HG02763 (cell line): ENCODE measurements at regions not wholly inside any gene's neighbourhood (a gene's known extent, or its start where the extent isn't known, plus 50 kb on each side); places are given as distances from the start of the nearest gene placed in this dataset.

ENCODE experiments used
- ATAC-seq: cut with Tn5 transposase; IDR thresholded peaks from one replicate; pipeline ENCODE4 v1.9.1; 2021; ENCODE audit warnings: mild to moderate bottlenecking, moderate library complexity; ENCODE audit not compliant: unreplicated experiment

DNA sequence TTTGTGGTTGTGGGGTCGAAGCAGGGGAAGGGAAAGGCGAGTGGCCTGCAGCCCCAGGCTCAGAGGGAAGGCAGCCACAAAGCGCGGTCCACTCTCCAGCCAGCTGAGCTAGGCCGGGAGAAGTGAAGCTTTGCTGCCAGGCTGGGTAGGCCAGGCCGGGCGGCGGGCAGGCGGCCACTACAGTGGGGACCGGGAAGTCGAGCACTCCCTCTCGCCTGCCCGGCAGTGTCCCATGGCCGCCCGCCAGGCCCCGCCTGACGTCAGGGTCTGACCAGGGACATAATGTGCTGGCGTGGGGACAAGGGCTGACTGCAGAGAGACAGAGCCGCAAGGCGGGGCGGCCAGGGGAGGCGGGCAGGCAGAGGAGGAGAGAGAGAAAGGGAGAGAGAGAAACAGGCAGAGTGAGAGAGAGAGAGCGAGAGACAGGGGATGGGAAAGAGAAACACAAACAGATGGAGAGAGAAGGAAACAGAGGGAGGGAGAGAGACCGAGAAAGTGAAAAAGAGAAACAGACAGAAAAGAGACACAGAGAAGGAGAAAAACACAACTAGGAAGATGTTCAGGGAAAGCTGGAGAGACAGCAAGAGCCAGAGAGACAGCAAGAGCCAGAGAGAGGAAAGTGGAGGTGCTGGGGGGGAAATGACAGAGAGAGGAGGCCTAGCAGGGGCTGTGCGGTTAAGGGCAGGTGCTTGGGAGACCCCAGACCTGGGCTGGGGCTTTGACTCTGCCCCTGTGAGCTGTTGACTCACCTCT lies 94.5 kb upstream of the PTPN1 start:
- no peak for ATAC-seq

DNA sequence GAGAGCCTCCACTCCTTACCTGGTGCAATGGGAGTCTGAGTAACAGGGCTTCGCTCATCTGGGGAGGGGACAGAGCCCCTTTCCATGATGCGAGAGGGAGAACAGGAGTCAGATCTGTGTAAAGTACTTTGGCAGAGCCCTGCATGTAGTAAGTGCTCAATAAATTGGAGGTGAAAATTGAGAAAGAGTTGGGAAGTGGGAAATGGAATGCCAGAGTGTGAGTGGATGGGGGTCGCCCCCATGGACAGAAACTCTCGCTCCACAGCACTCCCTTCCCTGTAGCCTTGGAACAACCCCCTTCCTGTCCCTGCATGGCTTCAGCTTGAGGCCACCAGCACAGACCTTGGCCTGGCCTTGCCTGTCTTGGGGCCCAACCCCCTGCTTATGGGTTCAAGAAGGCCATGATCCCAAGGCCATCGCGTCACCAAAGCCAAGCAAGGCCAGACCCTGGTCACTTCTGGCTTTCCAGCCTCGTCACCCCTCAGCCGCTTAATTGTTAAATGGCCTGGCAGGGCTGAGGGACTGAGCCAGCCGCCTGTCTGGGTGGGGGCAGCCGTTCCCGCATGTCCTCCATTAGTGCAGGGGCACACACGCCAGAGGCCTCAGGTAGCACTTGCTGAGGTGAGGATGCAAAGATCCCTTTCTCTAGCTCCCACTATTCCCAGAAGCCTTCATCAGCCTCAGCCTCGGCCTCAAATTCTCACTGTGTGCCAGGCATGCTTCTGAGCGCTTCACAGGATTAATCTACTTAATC lies 93.7 kb upstream of the PTPN1 start:
- no peak for ATAC-seq

DNA sequence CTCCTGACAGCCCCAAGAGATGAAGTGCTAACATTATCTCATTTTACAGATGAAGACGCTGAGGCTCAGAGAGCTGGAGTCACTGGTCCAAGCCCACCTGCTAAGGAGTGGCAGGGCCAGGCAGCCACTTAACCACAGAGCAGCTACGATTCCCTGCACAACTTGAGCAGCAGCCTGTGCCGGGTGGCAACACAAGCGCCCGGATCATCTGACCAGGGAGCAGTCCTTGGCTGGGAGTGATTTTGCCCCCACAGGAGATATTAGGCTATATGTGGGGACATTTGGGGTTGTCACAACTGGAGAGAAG lies 93.2 kb upstream of the PTPN1 start:
- no peak for ATAC-seq

DNA sequence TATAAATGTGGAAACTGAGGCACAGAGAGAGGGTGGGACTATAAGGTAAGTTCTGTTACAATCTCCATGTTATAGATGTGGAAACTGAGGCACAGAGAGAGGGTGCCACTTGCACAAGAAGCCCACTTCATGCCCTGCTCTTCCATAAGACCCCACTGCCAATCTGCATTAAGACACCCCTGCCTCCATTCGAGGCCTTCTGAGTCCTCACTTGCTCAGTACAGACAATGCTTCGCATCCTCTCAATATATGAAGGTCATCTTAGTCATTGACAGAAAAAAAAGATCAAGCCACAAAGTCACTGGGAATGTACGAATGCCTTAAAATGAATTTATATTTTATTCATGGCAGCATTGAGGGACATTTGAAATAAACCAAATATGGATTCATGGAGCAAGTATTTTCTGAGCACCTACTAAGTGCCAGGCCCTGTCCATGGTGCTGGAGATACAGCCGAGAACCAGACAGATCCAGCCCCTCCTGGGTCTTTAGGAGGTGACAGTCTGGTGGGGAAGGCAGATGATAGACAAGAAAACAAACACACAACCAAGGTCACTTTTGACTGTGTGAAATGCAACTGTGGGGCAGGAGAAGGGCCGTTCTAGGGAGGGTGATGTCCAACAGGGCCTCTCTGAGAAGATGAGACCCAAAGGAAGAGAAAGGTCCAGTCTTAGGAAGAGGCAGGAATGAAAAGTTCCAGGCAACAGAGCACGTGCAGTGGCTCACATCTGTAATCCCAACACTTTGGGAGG lies 92.5 kb upstream of the PTPN1 start:
- ATAC-seq = no peak

DNA sequence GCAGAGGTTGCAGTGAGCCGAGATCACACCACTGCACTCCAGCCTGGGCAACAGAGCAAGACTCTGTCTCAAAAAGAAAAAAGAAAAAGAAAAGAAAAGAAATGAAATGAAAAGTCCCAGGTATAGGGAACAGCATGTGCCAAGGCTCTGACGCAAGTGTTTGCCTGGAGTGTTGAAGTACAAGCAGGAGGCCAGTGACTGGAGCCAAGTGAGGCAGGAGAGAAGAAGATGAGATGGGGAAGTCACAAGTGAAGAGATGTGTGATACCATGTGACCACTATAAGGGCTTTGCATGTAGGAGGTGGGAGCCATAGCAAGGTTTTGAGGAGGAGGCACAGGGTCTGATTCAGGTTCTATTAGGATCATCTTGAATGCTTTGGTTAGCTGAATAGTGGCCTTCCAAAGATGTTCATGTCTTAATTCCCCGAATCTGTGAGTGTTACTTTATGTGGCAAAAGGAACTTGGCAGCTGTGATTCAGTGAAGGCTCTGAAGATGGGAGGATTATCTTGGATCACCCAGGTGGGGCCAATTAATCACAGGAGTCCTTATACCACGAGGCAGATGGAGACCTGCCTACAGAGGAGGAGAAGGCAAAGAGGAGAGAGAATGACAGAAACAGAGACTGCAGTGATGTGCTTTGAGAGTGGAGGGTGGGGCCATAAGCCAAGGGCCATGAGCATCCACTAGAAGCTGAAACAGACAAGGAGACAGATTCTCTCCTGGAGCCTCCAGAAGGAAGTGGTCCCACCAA lies 91.1 kb upstream of the PTPN1 start:
- no peak for ATAC-seq

DNA sequence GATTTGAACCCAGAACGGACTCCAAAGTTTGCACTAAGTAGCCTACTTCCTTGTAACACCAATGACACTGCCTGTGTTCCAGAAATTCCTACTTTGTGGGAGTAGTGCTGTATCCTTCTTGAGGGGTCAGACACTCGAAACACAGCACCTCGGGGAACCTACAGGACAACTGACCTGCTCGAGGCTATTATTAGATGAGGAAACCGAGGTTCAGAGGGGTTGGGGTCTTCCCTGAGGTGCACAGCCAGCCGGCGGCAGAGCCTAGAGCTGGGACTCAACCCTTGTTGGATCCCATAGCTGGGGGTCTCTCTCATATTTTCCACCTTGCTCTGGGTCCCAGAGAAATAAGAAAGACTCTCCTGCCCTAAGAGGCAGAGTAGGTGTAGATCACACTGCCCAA lies 89.8 kb upstream of the PTPN1 start:
- no peak for ATAC-seq

DNA sequence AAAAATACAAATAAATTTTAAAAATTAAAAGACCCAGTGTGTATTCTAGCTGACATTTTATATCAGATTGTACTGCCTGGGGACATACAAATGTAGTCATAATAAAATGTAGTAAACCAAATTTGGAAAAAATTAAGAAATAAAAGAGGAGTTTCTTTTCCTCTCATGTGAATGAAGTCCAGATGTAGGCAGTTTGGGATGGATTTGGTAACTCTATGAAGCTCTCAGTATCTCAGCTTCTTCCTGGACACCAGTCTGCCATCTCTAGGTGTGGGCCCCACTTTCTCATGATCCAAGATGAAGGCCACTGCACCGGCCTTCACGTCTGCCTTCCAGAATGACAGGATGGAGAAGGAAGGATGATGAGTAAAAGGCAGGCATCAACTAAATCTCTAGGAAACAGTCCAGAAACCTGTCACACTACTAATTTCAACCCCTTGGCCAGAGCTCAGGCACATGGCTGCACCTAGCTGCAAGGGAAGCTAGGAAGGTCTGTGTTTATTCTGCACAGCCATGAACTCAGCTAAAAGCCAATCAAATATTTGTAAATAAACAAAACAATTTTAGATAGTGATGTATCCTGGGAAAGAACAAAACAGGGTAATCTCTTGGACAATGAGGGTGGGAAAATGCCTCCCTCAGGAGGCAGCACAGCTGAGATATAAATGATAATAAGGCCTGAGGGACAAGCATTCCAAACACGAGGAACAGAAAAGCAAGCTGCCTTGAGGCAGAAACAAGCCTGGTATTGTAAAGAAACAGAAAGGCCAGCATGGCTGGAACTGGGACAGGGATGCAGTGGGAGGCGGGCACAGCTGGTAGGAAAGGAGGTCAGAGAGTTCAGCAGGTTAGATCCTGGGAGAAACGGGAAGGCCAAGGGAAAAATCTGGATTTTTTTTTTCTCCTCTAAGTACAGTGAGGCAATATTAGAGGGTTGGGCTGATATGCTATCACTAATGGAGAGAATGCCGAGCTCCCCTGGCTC lies 88.5 kb upstream of the PTPN1 start:
- no peak for ATAC-seq

DNA sequence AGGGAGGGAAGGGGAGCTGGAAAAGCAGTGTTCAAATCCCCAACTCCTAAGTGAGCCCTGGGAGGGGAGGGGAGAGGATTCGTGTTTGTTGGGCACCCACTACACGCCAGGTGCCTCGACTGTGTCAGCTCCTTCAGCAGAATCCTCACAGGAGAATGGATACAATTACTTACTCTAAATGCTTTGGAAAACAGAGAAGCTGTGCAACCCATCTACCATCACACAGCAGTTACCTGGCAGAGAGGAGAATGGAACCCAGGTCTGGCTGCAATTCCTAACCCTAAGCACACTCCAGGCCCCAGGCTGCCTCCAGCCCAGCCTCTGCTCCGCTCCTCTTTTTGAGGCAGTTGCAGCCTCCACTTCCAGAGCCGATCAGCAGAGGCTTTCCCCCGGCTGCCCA lies 86.4 kb upstream of the PTPN1 start:
- ATAC-seq = no peak

DNA sequence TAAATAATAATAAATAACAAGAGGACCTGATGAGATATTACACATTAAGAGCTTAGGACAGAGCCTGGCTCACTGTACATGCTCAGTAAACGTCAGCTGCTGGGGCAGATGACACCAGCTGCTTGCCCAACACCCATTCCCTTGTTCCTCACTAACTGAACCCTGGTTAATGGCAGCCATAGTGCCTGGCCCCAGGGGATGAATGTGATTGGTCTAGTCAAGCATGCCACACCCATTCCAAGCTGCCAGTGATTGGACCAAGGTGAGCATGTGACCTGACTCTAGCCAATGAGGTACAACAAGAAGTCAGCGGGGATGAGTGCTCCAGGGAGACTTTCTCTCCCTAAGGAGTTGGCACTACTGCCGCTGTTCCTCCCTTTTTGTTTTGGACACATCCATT lies 85.1 kb upstream of the PTPN1 start:
- ATAC-seq = no peak

DNA sequence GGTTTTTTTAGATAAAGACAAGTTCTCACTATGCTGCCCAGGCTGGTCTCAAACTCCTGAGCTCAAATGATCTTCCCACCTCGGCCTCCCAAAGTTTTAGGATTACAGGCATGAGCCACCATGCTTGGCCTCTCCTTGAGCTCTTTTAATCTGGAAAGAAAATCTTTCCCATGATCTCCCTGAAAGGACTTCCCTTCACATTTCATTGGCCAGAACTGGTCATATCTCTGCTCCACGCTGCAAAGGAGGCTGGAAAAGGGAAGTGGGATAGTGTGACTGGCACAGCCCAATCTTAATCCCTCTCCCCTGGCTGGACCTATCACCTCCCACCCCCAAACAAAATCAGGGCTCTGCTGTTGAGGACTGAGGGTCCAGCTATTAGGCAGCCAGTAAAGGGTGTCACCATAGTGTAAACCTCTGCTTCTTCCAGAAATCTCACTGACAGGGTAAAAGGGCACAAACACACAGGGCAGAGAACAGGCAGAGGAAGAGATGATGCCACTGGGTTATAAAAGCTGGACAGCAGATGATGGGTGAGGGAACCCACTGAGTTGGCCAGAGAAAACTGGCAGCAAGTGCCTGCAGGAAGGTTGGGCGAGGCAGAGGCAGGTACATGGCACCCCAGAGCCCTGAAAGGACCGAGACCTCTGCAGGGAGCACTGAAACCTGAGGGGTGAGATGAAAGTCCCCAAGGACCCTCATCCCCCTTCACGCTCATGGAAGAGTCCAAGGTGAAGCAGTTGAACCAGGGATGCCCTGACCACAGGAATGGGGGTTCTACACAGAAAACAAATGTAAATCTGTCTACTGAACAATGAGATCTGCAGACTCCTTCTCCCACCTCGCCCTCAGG lies 83.1 kb upstream of the PTPN1 start:
- no peak for ATAC-seq

DNA sequence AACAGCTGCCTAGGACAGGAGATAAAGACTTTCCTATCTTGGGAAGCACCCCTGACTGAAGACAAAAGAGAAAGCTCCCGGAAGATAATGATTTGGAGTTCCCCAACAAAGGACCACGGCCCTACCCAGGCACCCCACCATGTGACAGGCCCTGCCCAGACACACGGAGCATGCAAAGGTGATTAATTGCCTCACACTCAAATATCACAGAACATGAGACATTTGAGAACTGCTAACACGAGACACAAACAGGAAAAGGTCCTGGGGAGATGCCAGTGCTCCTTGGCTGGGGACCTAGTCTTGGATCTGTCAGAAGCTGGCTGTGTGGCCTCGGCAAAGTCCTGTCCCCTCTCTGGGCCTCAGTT lies 82.5 kb upstream of the PTPN1 start:
- no peak for ATAC-seq

DNA sequence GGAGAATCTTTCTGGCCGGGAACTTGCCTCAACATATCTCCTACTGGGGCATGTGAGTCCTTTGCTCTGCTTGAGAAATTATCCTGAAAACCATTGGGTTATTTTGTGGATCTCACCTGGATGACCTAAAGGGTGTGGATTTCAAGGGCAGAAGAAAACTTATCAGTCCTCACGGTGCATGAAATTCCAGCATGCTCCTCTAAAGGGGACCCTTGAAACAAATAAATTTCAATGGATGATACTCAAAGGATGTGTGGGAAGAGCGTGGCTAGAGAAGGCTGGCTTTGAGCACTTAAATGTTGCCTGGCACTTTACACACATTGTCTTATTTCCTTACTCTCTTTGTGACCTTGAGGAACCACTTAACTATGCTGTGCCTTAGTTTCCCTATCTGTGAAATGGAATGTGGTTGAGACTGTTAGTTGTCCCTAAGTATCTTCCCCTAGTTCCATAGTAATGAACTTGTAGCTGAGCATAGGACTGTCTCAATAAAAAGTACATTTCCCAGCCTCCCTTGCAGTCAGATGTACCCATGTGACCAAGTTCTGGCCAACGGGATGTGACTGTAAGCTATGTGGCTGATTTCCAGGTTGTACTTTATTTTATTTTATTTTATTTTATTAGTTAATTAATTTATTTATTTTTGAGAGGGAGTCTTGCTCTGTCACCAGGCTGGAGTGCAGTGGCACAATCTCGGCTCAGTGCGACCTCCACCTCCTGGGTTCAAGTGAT lies 81.9 kb upstream of the PTPN1 start:
- no peak for ATAC-seq

DNA sequence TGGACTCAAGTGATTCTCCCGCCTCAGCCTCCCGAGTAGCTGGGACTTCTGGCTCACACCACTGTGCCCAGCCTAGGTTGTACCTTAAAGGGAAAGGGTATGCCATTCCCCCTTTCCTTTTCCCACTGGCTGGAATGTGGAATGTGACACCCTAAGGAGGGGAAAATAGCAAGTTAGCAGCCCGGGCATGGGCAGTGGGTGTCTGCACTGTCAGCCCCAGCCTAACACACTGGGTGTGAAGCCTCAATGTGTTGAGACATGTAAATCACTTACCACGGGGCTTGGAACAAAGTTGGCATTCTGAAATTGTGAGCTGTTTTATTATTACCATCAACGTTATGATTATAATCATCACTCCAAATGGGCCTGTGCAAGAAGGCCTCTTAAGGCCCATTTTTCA lies 80.8 kb upstream of the PTPN1 start:
- no peak for ATAC-seq

DNA sequence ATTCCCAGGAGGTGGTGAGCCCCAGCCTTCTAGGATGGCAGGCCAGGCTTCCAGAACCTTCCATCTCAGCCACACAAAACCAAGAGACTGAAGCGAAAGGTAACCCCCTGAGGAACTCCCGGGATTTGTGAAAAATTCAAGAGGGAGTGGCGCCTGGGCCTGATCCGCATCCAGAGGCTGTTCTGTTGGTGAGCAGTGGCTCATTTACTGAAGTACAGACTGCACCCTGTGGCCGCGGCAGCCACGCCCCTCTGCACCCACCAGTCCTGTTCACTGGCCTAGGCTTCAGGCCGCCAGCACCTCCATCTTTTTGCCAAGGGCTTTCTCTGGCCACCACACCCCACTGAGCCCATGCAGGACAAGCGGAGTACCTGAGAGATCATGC lies 79.1 kb upstream of the PTPN1 start:
- ATAC-seq = no peak

DNA sequence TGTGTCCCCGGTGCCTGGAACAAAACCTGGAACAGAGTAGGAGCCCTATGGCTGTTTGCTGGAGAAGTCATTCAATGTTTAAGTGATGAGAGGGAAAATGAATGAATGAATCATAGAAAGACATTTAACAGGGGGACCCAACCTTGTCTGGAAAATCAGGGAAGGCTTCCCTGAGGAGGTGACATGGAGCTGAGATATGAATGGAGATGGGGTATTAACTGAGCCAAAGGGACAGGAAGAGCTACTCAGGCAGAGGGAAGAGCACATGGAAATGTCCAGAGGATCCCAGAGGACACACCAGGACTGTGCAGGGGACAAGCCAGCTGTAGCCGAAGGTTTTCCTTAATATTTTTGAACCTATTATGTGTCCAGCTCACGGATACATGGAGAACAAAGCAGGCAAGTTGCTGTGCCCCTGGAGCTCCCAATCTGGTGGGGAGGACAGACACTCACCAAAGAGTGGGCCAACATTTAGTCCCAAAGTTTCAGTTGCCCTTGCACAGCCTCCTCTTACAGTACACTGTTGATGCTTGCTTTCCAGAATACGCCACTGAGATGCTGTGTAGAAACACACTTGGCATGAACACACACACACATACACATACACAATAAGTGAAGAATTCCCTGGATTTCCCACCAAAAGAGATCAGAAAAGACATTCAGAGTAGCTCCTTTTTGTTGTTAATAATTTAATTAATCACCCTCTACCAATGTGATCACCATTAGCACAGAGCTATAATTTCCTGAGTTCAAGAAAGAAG lies 77.0 kb upstream of the PTPN1 start:
- no peak for ATAC-seq

DNA sequence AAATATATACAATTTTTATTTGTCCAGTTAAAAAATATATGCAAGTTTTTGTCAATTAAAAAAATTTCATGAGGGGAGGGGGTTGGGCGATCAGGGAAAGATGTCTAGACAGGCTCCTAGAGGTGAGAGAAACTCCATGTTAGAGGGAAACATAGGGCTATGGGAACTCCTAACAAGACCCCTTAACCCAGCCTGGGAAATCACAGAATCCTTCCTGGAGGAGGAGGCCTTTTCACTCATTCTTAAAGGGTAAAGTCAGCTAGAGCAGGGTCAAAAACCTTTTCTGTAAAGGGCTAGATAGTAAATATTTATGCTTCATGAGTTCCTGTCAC lies 75.9 kb upstream of the PTPN1 start:
- ATAC-seq = no peak

DNA sequence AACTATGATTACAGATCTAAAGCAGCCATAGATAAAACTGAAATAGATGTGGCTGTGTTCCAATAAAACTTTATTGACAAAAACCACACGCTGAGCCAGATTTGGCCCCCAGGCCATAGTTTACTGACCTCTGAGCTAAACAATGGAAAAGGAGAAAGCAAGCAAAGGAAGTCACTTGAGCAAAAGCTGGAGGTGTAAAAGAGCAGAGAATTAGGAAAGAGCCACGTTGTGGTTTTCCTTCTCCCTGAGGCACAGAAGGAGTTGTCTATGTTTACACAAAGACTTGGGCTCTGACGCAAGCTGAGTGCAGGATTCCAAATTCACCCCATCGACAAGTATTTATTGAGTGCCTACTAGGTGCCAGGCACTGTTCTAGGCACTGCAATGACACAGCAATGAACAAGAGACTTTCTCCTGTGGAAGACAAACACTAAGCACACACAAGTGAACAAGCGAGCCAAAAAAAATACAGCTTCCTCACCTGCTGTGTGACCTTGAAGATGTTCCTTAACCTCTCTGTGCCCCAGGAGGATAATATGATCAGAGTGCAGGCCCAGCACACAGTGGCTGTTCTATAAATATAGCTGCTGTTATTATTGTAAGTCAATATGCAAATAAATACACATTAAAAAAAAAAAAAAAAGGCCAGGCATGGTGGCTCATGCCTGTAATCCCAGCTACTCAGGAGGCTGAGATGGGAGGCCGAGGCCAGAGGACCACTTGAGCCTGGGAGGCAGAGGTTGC lies 75.4 kb upstream of the PTPN1 start:
- no peak for ATAC-seq
